ENCODE measurements at regions not wholly inside any gene's neighbourhood (a gene's known extent, or its start where the extent isn't known, plus 50 kb on each side); places are given as distances from the start of the nearest gene placed in this dataset.

DNA sequence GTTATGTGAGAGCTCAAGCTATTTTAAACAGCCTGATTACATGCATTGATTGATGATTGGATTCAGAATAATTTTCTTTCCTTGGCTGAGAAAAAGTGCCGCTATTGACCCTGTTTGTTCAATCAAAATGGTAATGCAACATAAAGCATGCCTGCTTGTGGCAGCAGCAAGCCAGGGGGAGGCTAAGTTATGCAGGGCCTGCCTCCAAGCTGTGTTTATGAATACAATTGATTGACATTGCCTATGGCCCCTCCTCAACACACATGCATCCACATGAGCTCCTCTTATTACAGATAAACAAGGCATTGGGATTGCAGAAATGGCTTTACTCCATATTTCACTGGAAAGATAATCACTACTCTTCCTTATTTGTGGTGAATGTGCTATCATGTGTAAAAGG lies 395.6 kb downstream of the TDRD15 start:
- no peak overlapping the region for H3K27ac Mint-ChIP-seq
- no peaks in the 10 kb centered on the region for H3K36me3 Mint-ChIP-seq
- ATAC-seq = no peak
- peaks cover 15 to 19% of the 10 kb centered on the region in 2 donors for H3K9me3 Mint-ChIP-seq
- no peak for DNase-seq (ENCODE audit: low spot score in 2 of 2)

DNA sequence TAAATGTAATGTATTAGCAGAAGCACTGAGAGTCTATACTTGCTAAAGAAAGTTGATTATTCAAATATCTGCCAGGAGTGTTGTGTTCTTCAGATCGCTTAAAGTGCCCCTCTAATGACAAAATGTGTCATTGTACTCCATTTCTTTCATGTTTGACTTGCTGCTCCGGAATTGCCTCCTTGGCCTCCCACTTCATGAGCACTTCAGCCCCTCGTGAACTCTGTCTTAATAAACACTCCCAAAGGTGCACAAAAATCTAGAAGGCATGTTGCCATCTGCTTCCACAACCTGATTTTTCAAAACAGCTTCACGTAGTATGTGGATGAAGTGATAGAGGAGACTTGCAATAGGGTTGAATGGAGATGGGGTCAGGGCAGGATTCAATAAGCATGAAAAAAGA lies 396.1 kb downstream of the TDRD15 start:
- Mint-ChIP-seq H3K36me3 (no peaks in the 10 kb centered on the region), H3K9me3 (peaks cover 15 to 19% of the 10 kb centered on the region in 2 donors), H3K27ac (no peak overlapping the region)
- ATAC-seq (no peak), DNase-seq (ENCODE audit: low spot score in 2 of 2) (no peak)

DNA sequence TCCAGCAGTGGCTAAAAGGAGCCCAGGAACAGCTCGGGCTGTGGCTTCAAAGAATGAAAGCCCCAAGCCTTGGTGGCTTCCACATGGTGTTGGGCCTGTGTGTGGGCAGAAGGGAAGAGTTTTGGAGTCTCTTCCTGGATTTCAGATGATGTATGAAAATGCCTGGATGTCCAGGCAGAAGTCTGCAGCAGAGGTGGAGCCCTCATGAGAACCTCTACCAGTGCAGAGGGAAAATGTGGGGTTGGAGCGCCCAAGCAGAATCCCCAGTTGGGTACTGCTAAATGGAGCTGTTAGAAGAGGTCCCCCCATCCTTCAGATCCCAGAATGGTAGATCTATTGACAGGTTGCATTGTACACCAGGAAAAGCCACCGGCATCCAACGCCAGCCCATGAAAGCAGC lies 412.1 kb downstream of the TDRD15 start:
- ATAC-seq (no peak), DNase-seq (ENCODE audit: low spot score in 2 of 2) (no peak)
- peaks cover 18 to 22% of the 10 kb centered on the region in 2 donors for H3K9me3 Mint-ChIP-seq
- peaks cover 8 to 19% of the 10 kb centered on the region in 2 donors for H3K36me3 Mint-ChIP-seq
- no peak overlapping the region for H3K27ac Mint-ChIP-seq

- H3K36me3 Mint-ChIP-seq = peaks cover 7 to 16% of the 10 kb centered on the region in 2 donors
- DNase-seq (ENCODE audit: low spot score in 2 of 2) = no peak
- no peak for ATAC-seq
- H3K9me3 Mint-ChIP-seq = peaks cover 21 to 26% of the 10 kb centered on the region in 2 donors
- H3K27ac Mint-ChIP-seq = no peak overlapping the region
These were observed 415.9 kb downstream of the TDRD15 start for GRCh38 chr2:21539685-21540084.

DNA sequence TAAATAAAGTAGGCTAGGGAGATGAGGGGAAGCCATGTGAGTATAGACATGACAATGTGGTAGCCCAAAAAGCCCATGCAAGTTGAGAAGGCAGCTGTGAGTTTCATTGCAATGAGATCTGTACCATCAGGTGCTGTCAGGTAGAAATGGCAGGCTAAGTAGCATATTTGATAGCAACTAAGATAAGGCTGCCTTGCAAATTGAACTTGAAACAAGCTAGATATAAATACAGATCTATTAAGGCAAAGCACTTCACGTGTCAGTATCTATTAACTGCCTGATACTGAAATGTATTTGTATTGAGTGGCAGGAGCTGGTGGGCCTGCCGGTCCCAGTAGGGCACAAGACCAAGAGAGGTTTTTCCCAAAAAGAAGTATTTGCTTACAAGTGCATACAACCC lies 419.9 kb downstream of the TDRD15 start:
- no peak overlapping the region for H3K27ac Mint-ChIP-seq
- no peak for ATAC-seq
- peaks cover 8 to 22% of the 10 kb centered on the region in 2 donors for H3K9me3 Mint-ChIP-seq
- DNase-seq (ENCODE audit: low spot score in 2 of 2) = no peak
- H3K36me3 Mint-ChIP-seq = no peaks in the 10 kb centered on the region

DNA sequence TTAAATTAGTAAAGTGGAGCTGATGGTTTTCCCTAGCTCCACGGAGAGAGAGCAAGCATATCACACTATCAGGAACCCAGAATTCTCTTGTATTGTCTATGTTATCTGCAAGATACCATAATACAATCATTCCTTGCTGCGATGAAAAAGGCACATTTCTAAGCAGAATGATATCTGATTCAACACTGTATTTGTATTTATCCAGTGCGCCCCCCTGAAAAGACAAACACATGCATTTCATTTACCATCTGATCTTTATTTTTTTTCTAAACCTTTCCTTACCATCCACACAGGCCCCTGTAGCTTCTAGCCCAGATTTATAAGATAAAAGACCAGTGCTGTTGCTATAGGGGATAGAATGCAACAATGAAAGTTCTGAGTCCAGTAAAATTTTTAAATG lies 420.6 kb downstream of the TDRD15 start:
- DNase-seq (ENCODE audit: low spot score in 2 of 2) (no peak), ATAC-seq (no peak)
- Mint-ChIP-seq H3K36me3 (no peaks in the 10 kb centered on the region), H3K27ac (no peak overlapping the region), H3K9me3 (peaks cover 8 to 22% of the 10 kb centered on the region in 2 donors)

- ATAC-seq = no peak
- Mint-ChIP-seq H3K9me3 (peaks cover 7 to 12% of the 10 kb centered on the region in 2 donors), H3K36me3 (no peaks in the 10 kb centered on the region), H3K27ac (no peak overlapping the region)
- DNase-seq (ENCODE audit: low spot score in 2 of 2) = no peak
These were observed 429.2 kb downstream of the TDRD15 start for GRCh38 chr2:21552981-21553380.

GRCh38 chr2:21559351-21559750 lies 435.6 kb downstream of the TDRD15 start:
- H3K36me3 Mint-ChIP-seq = no peaks in the 10 kb centered on the region
- no peak for DNase-seq (ENCODE audit: low spot score in 2 of 2)

GRCh38 chr2:21561965-21562364 lies 438.2 kb downstream of the TDRD15 start:
- DNase-seq (ENCODE audit: low spot score in 2 of 2) (no peak), ATAC-seq (no peak)
- H3K9me3 Mint-ChIP-seq = peaks cover 5% of the 10 kb centered on the region in 2 donors
- H3K36me3 Mint-ChIP-seq = no peaks in the 10 kb centered on the region
- H3K27ac Mint-ChIP-seq = no peak overlapping the region

More at GRCh38 chr2:21559351-21559750, 435.6 kb downstream of the TDRD15 start:
- peaks cover 5 to 9% of the 10 kb centered on the region in 2 donors for H3K9me3 Mint-ChIP-seq
- no peak overlapping the region for H3K27ac Mint-ChIP-seq
- ATAC-seq = no peak

- ATAC-seq = no peak
- no peak for DNase-seq (ENCODE audit: low spot score in 2 of 2)
- Mint-ChIP-seq H3K9me3 (peaks cover 5 to 17% of the 10 kb centered on the region in 2 donors), H3K36me3 (peaks cover 0 to 4% of the 10 kb centered on the region in 2 donors), H3K27ac (no peak overlapping the region)
These were observed 443.6 kb downstream of the TDRD15 start for GRCh38 chr2:21567395-21567794.

- Mint-ChIP-seq H3K9me3 (peaks cover 25 to 26% of the 10 kb centered on the region in 2 donors), H3K27ac (no peak overlapping the region), H3K36me3 (peaks cover 0 to 4% of the 10 kb centered on the region in 2 donors)
- ATAC-seq (no peak), DNase-seq (ENCODE audit: low spot score in 2 of 2) (no peak)
These were observed 447.9 kb downstream of the TDRD15 start for GRCh38 chr2:21571686-21572085.

GRCh38 chr2:21580391-21580790 lies 456.6 kb downstream of the TDRD15 start:
- ATAC-seq (no peak), DNase-seq (ENCODE audit: low spot score in 2 of 2) (no peak)
- Mint-ChIP-seq H3K9me3 (peaks cover 18 to 20% of the 10 kb centered on the region in 2 donors), H3K27ac (no peak overlapping the region), H3K36me3 (no peaks in the 10 kb centered on the region)

DNA sequence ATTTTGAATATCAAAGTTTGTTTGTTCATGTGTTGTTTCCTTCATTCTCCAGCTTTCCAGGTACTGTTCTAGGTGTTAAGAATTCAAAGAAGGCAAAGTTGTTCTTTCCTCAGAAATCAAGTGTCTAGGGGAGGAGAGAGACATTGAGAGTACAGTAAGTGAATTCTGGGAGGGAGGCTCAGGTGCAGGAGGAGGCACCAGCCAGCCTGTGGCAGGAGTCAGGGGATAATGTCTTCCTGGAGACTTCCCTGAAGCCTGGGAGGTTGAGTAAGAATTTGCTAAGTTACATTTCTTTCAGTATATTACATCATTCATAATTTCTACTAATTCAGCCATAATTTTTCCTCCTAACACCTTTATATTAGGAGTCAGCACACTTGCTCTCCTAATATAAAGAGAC lies 462.1 kb downstream of the TDRD15 start:
- no peaks in the 10 kb centered on the region for H3K36me3 Mint-ChIP-seq
- peaks cover 5 to 9% of the 10 kb centered on the region in 2 donors for H3K9me3 Mint-ChIP-seq
- ATAC-seq = no peak

DNA sequence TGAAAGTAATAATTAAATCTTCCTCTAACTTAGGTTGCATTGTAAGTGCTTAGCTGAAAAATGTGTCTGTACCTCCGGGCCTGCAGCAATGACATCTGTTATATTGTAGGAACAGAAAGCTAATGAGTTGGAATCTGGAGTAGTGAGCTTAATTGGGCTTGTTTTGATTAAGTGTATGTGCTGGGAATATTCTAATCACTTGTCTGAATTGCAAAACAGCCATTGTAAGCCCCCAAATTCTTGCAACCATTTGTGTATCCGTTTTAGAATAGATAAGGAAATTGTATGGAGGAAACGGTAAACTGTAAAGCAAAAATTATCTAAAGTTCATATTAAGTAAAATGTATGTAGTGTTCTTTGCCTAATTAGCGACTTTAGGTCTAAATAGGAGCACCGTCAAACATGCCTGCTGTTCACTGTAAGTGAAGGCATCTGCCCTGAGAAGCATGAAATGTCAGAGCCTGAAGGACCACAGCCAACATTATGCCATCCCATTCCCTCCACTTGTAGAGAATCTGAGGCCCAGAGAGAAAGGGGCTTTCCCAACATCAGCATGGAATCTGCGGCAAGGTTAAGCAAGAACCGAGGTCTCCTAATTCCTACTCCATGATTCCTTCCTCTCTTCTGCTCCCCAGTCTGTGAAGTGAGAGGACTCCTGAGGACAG lies 466.4 kb downstream of the TDRD15 start:
- Mint-ChIP-seq H3K9me3 (peaks cover 5 to 6% of the 10 kb centered on the region in 2 donors), H3K36me3 (no peaks in the 10 kb centered on the region), H3K27ac (no peak overlapping the region)
- ATAC-seq (no peak), DNase-seq (ENCODE audit: low spot score in 2 of 2) (no peak)

More for the DNA sequence above, 462.1 kb downstream of the TDRD15 start:
- DNase-seq (ENCODE audit: low spot score in 2 of 2) = no peak
- no peak overlapping the region for H3K27ac Mint-ChIP-seq

- DNase-seq (ENCODE audit: low spot score in 2 of 2) (no peak), ATAC-seq (no peak)
- Mint-ChIP-seq H3K36me3 (no peaks in the 10 kb centered on the region), H3K9me3 (peaks cover 6 to 10% of the 10 kb centered on the region in 2 donors), H3K27ac (no peak overlapping the region)
These were observed 468.2 kb downstream of the TDRD15 start for GRCh38 chr2:21591926-21592325.

GRCh38 chr2:21599417-21599816 lies 475.6 kb downstream of the TDRD15 start:
- H3K36me3 Mint-ChIP-seq = peaks cover 0 to 5% of the 10 kb centered on the region in 2 donors
- H3K27ac Mint-ChIP-seq = no peak overlapping the region
- peaks cover 13 to 18% of the 10 kb centered on the region in 2 donors for H3K9me3 Mint-ChIP-seq
- ATAC-seq (no peak), DNase-seq (ENCODE audit: low spot score in 2 of 2) (no peak)

DNA sequence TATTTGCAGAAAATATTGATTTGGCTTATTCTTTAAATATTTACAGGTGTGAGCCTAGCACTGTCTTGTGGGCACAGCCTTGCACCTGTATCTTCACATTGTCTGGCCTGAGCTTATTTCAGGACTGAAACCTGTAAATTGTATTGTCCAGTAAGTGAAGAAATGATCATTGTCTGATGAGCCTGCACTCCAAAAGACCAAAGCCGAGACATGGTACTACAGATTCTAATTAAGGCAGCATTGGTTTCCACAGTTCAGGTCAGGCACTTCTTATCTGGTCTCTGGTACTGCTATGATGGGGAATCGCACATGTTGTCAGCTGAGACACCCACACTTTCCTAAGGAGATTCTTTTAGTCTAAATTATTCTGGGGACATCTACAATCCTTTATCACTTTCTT lies 479.0 kb downstream of the TDRD15 start:
- ATAC-seq (no peak), DNase-seq (ENCODE audit: low spot score in 2 of 2) (no peak)
- H3K9me3 Mint-ChIP-seq = peaks cover 23 to 27% of the 10 kb centered on the region in 2 donors
- no peak overlapping the region for H3K27ac Mint-ChIP-seq
- H3K36me3 Mint-ChIP-seq = peaks cover 0 to 5% of the 10 kb centered on the region in 2 donors

GRCh38 chr2:21607572-21607971 lies 483.8 kb downstream of the TDRD15 start:
- H3K27ac Mint-ChIP-seq = no peak overlapping the region
- peaks cover 26 to 29% of the 10 kb centered on the region in 2 donors for H3K9me3 Mint-ChIP-seq
- no peak for DNase-seq (ENCODE audit: low spot score in 2 of 2)
- H3K36me3 Mint-ChIP-seq = no peaks in the 10 kb centered on the region
- ATAC-seq = no peak

Measured in activated naive CD4-positive, alpha-beta T cell treated with anti-CD3 and anti-CD28 coated beads, Interleukin-2, amount 50 U/mL, for 72 hours (primary cell).